G401 (cell line): ENCODE measurements at regions not wholly inside any gene's neighbourhood (a gene's known extent, or its start where the extent isn't known, plus 50 kb on each side); places are given as distances from the start of the nearest gene placed in this dataset.

Source experiments
- DNase-seq: peaks from one replicate; pipeline ENCODE4 v3.0.0-alpha.2; 2015; ENCODE audit warnings: low spot score
- in situ Hi-C: cut with HindIII; loops from 2 replicates; pipeline ENCODE4 v1.10.0; 2016; ENCODE audit warnings: low sequenced_read_pairs, mixed read lengths

DNA sequence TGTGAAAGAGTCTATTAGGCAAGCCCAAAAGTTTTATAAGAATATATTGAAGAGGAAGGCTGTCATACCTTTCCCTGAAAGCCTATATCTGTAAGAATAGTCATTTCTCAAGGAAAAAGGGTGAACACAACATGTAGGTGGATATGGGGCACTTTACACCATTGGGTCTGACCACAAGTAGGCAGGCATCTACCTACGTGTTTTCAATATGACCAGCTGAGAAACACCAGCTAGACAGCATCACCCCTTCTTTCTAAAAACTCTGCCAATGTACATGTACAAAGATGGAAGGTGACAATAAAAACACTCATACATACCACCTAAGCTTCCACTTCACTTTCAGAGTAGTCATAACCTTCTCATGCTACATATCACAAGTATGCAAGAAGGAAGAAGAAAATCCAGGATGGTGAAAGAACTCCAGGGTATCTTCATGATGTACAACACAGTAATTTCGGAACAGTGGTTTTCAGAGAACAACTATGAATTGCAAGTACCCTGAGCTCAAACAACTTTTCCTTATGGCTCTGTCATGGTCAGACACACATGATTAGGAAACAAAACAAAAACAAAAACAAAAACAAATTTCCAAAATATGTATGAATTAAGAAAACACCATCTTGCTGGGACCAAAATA is 98.5 kb upstream of the ADGRL2 start:
- in situ Hi-C loops = no loop called here
- no peak for DNase-seq

DNA sequence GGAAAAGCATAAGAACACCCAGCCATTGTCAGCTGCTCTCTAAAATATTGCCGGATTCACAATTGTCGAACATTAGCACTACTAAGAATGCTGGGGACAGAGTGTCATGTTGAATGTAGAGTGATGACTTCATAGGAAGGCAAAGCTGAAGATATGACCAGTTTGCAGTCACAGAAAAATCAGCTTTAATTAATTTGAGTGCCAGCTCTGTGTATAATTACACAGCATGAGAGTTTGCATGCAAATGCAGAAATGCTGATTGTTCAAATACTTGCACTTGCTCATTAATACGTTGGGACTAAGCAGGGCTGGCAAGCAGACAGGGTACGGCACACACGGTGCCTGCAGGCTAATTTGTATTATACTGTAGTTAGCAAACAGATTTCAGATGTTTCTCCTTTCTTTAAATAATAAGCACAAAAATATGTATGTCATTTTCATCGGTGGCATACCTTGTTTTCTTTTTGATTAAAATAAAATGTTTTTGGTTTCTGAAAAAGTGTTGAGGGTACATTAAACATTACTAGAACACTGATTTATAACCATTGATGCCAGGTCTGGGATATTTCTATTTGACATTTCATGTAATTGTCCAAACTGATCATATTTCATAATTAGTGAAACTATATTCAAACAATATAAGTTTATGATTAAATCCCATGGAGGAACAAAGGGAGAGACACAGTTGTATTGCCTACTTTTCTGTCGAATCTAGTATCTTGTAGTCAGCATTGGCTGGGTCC is 99.8 kb upstream of the ADGRL2 start:
- DNase-seq = no peak
- in situ Hi-C loops = no loop called here

DNA sequence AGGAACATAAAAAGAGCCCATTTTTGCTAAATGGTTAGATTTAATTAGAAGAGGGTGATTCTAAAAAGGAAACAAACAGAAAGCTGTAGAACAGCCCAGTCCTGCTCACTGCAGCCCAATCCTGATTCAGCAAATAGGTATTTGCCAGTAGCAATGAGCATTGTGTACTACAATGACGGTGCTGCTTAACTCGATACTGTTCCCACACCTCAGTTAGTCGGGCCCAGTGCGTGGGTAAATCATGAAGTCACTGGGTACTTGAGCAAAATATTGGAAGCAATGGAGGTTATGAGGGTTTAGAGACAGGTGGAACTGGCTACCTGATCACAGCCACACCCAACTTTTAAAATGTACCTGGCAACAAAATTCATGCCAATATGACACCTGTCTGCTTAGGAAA is 101.5 kb upstream of the ADGRL2 start:
- in situ Hi-C loops = no loop called here
- DNase-seq = no peak

DNA sequence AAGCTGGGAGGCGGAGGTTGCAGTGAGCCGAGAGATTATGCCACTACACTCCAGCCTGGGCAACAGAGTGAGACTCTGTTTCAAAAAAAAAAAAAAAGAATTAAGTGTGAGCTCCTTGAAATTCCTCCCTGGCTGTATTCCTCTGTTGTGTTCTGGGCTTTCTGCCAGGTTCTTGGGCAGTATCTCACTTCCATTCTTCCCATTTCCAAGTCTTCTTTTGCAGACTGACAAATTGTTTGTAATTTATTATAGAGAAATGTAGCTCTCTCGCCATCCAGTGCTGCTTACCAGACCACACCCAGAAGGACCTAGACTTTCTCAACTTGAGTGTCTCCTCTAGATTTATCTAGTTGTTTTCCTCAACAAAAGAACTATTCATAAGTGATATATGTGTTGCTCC is 105.0 kb upstream of the ADGRL2 start:
- in situ Hi-C loops = no loop called here
- no peak for DNase-seq

DNA sequence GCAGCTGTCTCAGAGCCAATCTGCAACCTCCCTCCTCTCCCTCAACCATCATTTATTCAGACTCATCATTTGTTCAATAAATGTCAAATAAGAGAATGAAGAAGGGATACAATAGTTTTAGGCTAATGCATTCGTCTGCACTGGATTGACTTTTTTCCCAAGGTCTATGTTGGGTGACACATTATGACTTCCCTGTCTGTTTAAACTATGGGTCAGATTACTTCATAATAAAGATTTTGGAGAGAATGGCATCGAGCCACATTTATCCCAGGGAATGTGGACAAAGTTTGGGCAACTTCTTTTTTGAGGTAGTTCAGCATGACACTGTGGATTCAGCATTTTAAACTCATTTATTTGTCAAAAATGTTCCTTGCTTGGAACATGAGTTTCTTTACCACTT is 107.4 kb upstream of the ADGRL2 start:
- DNase-seq = no peak
- in situ Hi-C loops = no loop called here

DNA sequence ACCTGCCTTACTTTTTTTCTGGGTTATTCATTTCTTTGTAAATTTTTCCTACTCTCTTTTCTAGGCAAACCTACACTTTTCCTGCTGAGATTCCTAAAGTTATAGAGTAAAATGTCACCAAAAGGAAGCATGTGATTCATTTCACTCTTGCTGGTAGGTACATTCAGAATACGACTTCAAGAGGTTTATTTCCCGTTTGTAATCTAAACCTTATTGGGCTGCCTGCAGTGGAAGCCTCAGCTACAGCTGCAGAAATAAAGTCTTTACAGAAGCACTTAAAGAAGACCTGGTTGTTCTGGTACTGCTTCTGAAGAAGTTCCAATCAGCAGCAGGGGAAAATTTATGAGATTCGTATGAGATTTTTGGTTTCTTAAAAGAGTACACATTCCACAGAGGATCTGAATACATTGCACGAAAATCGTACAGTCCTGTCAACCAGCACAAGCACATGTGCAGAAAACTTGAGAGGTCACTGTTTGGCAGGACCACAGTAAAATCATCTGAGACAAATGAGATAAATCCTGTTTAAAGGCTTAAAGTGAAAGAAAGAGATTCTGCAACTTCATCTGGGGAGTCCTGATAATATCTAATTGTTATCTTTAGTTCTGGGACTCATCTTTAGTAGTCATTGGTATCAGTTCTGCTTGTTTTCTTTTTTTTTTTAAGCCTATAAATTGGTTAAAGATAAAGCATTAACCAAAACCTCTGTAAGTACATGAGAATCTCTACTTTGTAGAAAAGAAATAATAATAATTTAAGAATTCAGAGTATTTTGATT is 109.9 kb upstream of the ADGRL2 start:
- in situ Hi-C loops = no loop called here
- DNase-seq = no peak

DNA sequence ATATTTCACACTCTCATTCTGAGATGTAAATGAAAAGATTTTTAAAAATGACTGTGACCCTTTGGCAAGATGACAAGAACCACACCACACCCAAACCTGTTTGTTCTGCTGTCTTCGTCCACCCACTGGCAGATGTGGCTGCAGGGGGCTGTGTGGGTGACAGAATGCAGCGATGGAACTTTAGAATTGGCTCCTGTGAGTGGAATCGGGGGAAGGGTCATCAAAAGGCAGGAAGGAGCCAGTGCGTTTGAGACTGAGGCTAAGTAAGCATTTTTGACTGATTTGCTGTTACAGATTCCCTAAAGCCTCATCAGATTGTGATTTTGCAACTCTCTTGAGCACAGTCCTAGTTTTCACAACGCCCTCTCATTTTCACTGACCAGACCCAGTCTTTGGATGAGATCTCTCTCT is 111.2 kb upstream of the ADGRL2 start:
- no peak for DNase-seq
- in situ Hi-C loops = no loop called here

DNA sequence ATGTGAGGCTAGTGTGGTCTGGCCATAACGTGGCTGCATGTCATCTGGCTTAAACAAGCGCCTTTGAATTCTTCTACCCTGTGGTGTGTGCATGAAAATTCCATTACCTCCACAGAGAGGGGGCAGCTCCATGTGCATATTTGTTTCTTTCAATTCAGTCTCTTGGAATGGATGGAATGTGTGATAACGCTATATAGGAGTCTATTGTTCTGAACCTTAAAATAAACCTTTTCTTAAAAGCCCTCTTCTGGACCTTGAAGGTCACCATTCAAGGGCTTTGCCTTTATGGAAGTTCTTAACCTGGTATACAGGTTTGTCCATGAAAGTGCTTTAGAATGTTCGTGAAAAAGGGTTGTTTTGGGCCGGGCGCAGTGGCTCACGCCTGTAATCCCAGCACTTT is 118.2 kb upstream of the ADGRL2 start:
- no peak for DNase-seq
- in situ Hi-C loops = no loop called here

DNA sequence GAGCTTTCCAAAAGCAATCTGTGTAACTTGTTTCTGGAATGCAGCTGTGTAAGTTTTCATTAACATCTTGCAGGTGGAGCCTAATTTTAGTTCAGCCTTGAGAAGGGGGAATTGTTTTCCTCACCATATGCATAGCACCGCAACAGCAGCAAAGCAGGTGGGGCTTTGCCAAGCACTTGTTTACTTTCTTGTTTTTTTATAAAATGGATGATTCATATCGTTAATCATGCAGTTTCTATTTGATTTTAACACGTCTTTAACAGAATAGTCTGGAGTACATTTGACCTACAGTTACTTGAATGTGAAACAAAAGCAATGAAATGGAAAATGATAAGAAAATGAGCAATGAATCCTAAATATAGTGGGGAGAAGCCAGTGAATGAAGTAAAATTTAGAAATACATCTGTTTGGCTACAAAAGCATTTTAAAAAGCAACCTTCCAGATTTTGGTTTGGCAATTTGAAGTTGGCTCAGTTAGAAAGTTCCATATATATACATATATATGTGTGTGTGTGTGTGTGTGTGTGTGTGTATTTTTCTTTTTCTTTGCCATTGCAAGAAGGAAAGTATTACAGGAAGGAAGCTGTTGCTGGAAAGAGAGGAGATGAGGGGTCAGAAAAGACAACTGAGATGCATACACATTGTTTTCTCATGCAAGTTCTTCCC is 119.0 kb upstream of the ADGRL2 start:
- in situ Hi-C loops = no loop called here
- no peak for DNase-seq

DNA sequence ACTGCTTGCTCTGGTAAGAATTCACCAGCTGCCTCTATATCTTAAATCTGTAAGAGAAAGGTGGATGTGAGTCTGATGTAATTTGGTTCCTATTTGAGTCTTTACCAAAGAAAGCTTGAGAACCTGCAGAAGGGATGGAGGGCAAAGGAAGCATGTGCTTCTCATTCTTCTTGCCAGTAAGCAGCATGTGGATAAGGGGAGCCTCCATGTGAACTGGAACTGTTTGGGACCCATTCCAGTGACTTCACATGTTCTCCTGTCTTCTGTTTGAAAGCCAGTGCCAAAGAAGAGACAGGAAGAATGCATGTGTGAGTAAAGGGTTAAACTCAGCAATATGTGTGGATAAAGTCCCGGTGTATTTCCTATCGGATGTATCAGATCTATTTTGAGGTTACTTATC is 119.6 kb upstream of the ADGRL2 start:
- in situ Hi-C loops = no loop called here
- no peak for DNase-seq

DNA sequence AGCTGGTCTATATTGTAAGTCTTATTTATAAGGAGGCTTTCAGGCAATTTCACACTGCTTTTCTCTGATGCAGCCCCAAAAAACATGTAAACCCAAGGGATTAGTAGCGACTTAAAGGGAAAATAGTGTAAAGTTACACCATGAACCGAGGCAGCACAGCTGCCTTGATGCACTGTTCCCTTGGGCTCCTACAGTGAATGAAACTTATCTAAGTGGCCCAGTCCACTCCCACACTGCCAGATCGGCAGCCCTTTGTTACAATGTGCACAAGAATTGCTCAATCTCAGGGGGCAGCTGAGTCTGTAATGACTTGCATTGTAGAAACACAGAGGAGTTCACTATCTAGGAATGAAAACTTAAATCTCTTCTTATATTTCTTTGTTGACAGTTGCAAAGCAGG is 120.8 kb upstream of the ADGRL2 start:
- DNase-seq = no peak
- in situ Hi-C loops = no loop called here

DNA sequence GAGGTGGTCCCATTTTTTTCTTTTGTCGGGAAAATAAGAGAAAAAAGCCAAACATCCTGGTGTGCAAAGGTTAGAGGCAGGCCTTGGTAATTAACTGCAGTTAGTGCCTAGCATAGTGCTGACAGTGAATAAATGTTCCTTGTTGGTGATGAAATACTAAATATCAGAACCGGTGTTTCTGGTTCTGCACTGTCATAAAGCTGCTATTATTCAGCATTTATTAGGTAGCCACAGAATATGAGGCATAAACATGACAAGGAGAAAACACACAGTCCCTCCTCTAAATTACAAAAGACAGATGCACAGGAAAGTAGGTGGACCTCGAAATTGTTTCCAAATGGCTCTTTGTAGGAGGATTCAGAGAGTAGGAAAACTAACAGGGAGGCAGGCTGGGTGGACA is 122.0 kb upstream of the ADGRL2 start:
- in situ Hi-C loops = no loop called here

DNA sequence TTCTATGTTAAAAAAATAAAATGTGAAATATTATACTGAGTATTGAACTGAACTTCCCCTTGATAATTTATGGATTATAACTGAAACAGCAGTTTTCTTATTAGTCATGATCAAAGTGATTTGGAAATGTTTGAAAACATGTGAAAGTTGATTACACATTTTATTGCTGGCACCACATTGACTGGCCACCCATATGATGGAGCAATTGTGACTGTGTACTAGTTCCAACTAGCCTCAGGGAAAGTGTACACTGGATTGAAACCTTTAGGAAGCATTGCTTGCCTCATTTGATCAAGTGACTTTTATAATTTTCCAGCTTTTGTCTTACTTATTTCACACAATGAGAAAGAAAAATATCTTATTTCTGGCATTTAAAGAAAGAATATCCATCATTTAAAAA is 128.0 kb upstream of the ADGRL2 start:
- in situ Hi-C loops = no loop called here
- DNase-seq = no peak

More for the DNA sequence above, 122.0 kb upstream of the ADGRL2 start:
- no peak for DNase-seq

DNA sequence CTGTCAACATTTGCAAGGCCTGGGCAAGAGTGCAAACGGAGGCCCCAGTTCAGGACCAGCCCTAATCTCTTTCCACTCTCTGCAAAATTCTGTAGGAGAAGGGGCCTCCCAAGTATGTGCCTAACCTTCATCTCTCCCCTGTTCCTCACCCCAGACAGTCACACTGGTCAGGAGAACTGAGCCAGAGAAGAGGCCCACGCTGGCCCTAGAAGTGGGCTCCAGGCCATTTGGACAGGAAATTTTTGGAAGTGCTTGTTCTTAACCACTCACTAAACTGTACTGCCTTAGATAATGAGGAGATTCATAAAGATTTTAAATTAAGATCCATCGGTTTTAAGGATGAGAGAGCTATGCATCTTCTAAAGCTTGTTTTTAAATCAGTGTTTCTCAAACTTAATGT is 129.7 kb upstream of the ADGRL2 start:
- in situ Hi-C loops = no loop called here
- DNase-seq = no peak

DNA sequence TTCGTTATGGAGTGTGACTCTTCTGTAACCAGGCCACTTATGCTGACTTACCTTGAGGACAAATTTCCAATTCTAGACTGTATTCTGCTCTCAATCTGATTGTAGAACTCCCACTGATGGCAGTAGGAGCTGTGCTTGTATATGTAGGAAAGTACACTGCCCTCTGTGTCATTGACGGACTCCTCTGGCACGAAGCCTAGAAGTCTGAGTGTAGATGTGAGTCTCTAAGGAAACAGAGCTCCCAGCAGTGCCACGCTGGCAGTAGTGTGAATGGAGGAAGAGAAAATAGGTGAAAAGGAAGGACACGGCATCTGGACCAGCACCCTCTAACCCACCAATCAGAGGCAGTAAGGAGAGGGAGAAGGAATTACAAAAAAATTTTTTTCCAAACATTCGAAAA is 130.4 kb upstream of the ADGRL2 start:
- DNase-seq = peak; percentile 27
- in situ Hi-C loops = no loop called here

DNA sequence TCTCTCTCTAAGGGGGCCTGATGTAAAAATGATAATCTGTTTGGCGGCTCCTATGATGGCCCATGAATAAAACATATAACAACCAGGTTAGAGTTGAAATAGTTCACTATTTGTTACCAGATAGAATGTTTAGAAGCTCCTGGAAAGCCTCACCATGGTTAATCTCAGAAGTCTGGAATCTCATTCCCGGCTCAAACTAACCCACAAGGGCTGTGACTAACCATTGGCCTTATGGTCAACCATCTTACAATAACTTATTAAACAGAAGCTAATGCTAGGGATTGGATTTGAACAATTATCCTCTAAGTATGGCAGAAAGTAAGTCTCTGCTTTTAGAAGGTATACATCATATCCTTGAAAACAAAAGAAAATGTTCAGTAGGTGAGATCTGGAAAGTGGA is 134.1 kb upstream of the ADGRL2 start:
- DNase-seq = no peak
- in situ Hi-C loops = no loop called here

DNA sequence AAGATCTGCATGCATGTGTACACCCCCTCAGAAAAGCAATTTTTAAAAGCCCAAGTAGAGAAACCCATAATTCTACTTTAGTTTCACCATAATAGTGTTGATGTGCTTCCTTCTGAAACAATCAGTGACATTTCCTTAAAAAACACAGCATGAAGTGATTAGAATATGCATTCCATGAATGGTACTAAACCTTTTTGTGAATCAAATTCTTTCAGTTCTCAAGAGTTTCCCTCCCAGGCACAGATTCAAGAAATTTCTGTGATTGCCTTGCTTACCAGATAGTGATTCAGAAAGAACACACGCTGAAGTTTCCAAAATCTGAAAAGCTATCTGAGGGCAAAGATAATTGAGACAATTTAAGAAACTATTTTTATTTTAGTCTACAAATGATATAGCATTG is 136.4 kb upstream of the ADGRL2 start:
- no peak for DNase-seq
- in situ Hi-C loops = no loop called here

DNA sequence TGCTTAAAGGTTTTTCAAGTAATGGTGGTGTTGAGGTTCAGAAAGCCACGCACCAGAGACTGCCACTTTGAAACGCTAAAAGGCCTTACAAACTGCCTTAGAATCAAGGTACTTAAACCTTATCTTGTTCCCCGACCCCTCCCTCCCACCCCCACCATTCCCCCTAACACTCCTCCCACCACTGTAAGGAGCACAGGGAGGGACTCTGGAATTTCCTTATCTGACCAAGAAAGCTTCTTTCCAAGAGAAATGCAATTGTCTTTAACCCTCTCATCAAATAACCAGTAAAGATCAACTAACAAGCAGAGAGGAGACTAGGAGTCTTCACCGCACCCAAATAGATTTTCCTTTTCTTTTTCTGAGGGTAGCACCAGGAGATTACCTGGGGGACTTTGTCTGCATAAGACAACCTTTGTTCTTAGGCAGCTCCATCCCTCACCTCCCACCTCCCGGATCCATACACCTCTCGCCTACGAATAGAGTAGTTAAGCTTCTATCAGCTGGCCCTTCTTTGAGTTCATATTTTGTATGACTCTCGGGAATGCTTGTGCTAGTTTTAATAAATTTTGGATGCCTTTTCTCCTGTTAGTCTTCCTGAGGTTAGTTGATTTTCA is 137.7 kb upstream of the ADGRL2 start:
- no peak for DNase-seq
- in situ Hi-C loops = no loop called here

DNA sequence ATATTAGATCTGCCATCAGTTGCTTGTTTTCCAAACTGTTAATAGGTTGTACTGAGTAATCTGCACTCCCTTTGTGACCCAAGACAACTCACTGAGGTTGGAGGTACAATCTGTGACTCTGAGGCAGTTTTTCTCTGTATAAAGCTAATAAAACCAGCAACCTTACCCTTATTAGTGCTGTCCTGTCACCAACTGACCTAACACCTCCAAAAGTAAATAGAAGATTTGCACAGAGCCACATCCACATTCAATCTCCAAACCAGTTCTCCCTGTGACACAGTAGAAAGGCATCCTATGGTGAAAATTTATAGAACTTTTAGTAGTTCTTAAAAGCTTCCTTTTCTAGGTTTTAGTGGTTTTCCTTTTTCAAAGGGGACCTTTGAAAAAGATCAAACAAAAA is 140.4 kb upstream of the ADGRL2 start:
- in situ Hi-C loops = no loop called here
- DNase-seq = no peak

DNA sequence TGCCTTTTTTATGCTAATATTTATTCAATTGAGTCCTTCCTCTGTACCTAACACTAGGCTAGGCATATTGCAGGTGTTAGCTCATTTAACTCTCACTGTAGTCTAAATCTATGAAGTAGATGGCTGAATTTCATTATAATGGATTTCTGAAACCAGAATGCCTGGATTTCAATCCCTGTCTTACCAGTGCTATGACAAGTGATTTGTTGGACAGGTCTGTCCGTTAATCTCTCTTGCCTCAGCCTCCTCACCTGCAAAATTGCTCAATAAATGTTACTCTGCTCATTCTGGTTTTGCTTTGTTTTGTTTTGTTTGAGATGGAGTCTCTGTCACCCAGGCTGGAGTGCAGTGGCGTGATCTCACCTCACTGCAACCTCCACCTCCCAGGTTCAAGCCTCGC is 146.1 kb upstream of the ADGRL2 start:
- DNase-seq = no peak
- in situ Hi-C loops = no loop called here
